Pancreas (tissue), 10 donors: ENCODE measurements at regions not wholly inside any gene's neighbourhood (a gene's known extent, or its start where the extent isn't known, plus 50 kb on each side); places are given as distances from the start of the nearest gene placed in this dataset.

Experiments used
- ATAC-seq, 4 donors: fragments of 200-7000 bp; cut with Tn5 transposase; one replicate each; pipeline versions ENCODE4 v1.8.0 to v1.9.1; 2020; ENCODE audit warnings: mild to moderate bottlenecking in 4 of 4, moderate library complexity in 4 of 4
- DNase-seq, 6 donors: peaks; one replicate each; pipeline ENCODE4 v3.0.0-alpha.2; 2020
- FAIRE-seq: peaks from 2 replicates; lab custom pipeline; 2012; peaks lifted over from hg19 to GRCh38; lab: Jason Lieb, UNC
- H3K27ac ChIP-seq, 4 donors: fragments of 200-600 bp; sonication (generic); 1 replicate in 3 of 4; 2 replicates in 1 of 4; pipeline versions ENCODE4 v1.5.0 to v1.8.0; 2020
- H3K27me3 ChIP-seq, 4 donors: fragments of 200-600 bp; one replicate each; pipeline ENCODE4 v1.8.0; 2021
- H3K36me3 ChIP-seq, 3 donors: fragments of 200-600 bp; sonication (generic) in 1 of 3; one replicate each; pipeline versions ENCODE4 v1.5.0 to v1.8.0; 2020 to 2021
- H3K4me1 ChIP-seq, 3 donors: fragments of 200-600 bp; one replicate each; pipeline ENCODE4 v1.8.0; 2021
- H3K4me3 ChIP-seq, 4 donors: fragments of 200-600 bp; sonication (generic) in 2 of 4; one replicate each; pipeline versions ENCODE4 v1.5.0 to v1.8.0; 2020 to 2021
- H3K9me3 ChIP-seq, 4 donors: fragments of 200-600 bp; one replicate each; pipeline ENCODE4 v1.8.0; 2021
- CTCF ChIP-seq, 4 donors: fragments of 200-600 bp; sonication (generic) in 3 of 4; IDR thresholded peaks; one replicate each; pipeline versions ENCODE4 v1.5.0 to v1.8.0; 2021; ENCODE audit warnings: antibody characterized with exemption in 4 of 4
- WGBS, 2 donors: extraction: QIAGEN DNeasy Blood & Tissue Kit; methylation state at CpG; one replicate each; pipeline ENCODE4 v1.1.7; 2013; 5-methylcytosine and 5-hydroxymethylcytosine counted together
- intact Hi-C, 3 donors: fragments of 100-400 bp; cut with DNase I; formaldehyde crosslinking; loops; one replicate each; pipeline versions ENCODE4 v1.11.1 to v1.14.2; 2022
- donor health status: healthy with polysubstance abuse.
- donor health status: DM: no; HTN: no; CAD: no; lungs with moderate emphysema.
- donor health status: DM: no; HTN: no; CAD: no.
- donor health status: control.
- donor health status: control.
- donor health status: Bipolar disorder and iron deficiency.
- donor health status: DM: yes; HTN: yes; CAD: no.
- donor health status: DM: no; HTN: no; CAD: no.
- donor health status: DM: no; HTN: no; CAD: no.
- donor health status: DM: yes; HTN: yes; CAD: no.

GRCh38 chr4:157983300-157983699, 189.5 kb downstream of the GASK1B start:
- no peak overlapping the region for H3K4me3 ChIP-seq
- intact Hi-C loops = no loop called here
- FAIRE-seq (no peak), ATAC-seq (no peak), DNase-seq (no peak)
- no peaks in the 10 kb centered on the region for H3K36me3 ChIP-seq
- WGBS, 2 donors = 73 to 83% methylated on average over 6 of the region's 6 CpGs
- no peaks in the 10 kb centered on the region for H3K9me3 ChIP-seq
- no peak for TF ChIP-seq CTCF (IDR thresholded peaks at IDR 0.05)
- peaks cover 0 to 9% (median 0%) of the 10 kb centered on the region in 3 donors for H3K4me1 ChIP-seq
- H3K27ac ChIP-seq = no peak overlapping the region
- H3K27me3 ChIP-seq = no peaks in the 10 kb centered on the region

- FAIRE-seq (no peak), DNase-seq (no peak), ATAC-seq (no peak)
- no peak for TF ChIP-seq CTCF (IDR thresholded peaks at IDR 0.05)
- Histone ChIP-seq H3K4me1 (peaks cover 0 to 9% (median 0%) of the 10 kb centered on the region in 3 donors), H3K27me3 (no peaks in the 10 kb centered on the region), H3K9me3 (no peaks in the 10 kb centered on the region), H3K27ac (no peak overlapping the region), H3K36me3 (no peaks in the 10 kb centered on the region), H3K4me3 (no peak overlapping the region)
- intact Hi-C loops = no loop called here
These were observed 192.7 kb downstream of the GASK1B start for GRCh38 chr4:157980158-157980557.

- intact Hi-C loops = loop anchor here in 1 of 3 donors (5.0 kb wide), 1 partner anchor 762 kb away; no protein-coding TSS in a partner anchor
- FAIRE-seq = no peak
These were observed 194.0 kb downstream of the GASK1B start for GRCh38 chr4:157978680-157979361.

GRCh38 chr4:157977086-157977485, 195.7 kb downstream of the GASK1B start:
- WGBS, 2 donors = 59 to 72% methylated on average over 4 of the region's 4 CpGs
- no peak for TF ChIP-seq CTCF (IDR thresholded peaks at IDR 0.05)
- ATAC-seq (no peak), FAIRE-seq (no peak), DNase-seq (no peak)
- no peaks in the 10 kb centered on the region for H3K36me3 ChIP-seq
- peaks cover 0 to 9% (median 0%) of the 10 kb centered on the region in 3 donors for H3K4me1 ChIP-seq
- H3K9me3 ChIP-seq = no peaks in the 10 kb centered on the region
- H3K27ac ChIP-seq = no peak overlapping the region
- H3K27me3 ChIP-seq = no peaks in the 10 kb centered on the region
- H3K4me3 ChIP-seq = no peak overlapping the region
- intact Hi-C loops = loop anchor here in 1 of 3 donors (5.0 kb wide), 1 partner anchor 760 kb away; no protein-coding TSS in a partner anchor

More at GRCh38 chr4:157978680-157979361, 194.0 kb downstream of the GASK1B start:
- 1 to 2% methylated on average over 7 of the region's 7 CpGs for WGBS, 2 donors
- DNase-seq (peak in 3 of 6 donors; percentile 7 to 44 (median 25)), ATAC-seq (peak; percentile 69 to 93 (median 91))
- Histone ChIP-seq H3K27ac (no peak overlapping the region), H3K4me1 (peaks cover 0 to 9% (median 0%) of the 10 kb centered on the region in 3 donors), H3K36me3 (no peaks in the 10 kb centered on the region), H3K9me3 (no peaks in the 10 kb centered on the region), H3K27me3 (no peaks in the 10 kb centered on the region), H3K4me3 (peak overlapping the region in 1 of 4 donors; percentile 9)
- peak; percentile 44 to 77 (median 69) for TF ChIP-seq CTCF (IDR thresholded peaks at IDR 0.05)

GRCh38 chr4:157973297-157973696, 199.5 kb downstream of the GASK1B start:
- ATAC-seq (no peak), DNase-seq (no peak), FAIRE-seq (no peak)
- no peaks in the 10 kb centered on the region for H3K36me3 ChIP-seq
- no peaks in the 10 kb centered on the region for H3K4me1 ChIP-seq
- WGBS, 2 donors = 80 to 81% methylated on average over 5 of the region's 5 CpGs
- no peak overlapping the region for H3K27ac ChIP-seq
- intact Hi-C loops = no loop called here
- H3K4me3 ChIP-seq = no peak overlapping the region
- H3K9me3 ChIP-seq = no peaks in the 10 kb centered on the region
- TF ChIP-seq CTCF (IDR thresholded peaks at IDR 0.05) = no peak
- no peaks in the 10 kb centered on the region for H3K27me3 ChIP-seq
